KMS-11 (cell line): ENCODE measurements at regions not wholly inside any gene's neighbourhood (a gene's known extent, or its start where the extent isn't known, plus 50 kb on each side); places are given as distances from the start of the nearest gene placed in this dataset.

ENCODE experiments used
- H2AFZ ChIP-seq: fragments of 200-600 bp; sonication (generic); 2 replicates; pipeline ENCODE4 v1.6.1; 2016; ENCODE audit warnings: antibody characterized with exemption, mixed run types, low read depth
- H3K27ac ChIP-seq: fragments of 200-600 bp; sonication (generic); 2 replicates; pipeline ENCODE4 v1.6.1; 2016; ENCODE audit warnings: mild to moderate bottlenecking, mixed run types
- H3K27me3 ChIP-seq: fragments of 200-600 bp; sonication (generic); 2 replicates; pipeline ENCODE4 v1.6.1; 2017; ENCODE audit warnings: mild to moderate bottlenecking, low read depth, mixed run types, moderate library complexity; ENCODE audit not compliant: insufficient read depth
- H3K36me3 ChIP-seq: fragments of 200-600 bp; sonication (generic); 2 replicates; pipeline ENCODE4 v1.6.1; 2017; ENCODE audit warnings: mild to moderate bottlenecking, mixed run types; ENCODE audit not compliant: insufficient read depth
- H3K4me1 ChIP-seq: fragments of 200-600 bp; sonication (generic); 2 replicates; pipeline ENCODE4 v1.6.1; 2016; ENCODE audit warnings: mild to moderate bottlenecking, low read depth, mixed run types; ENCODE audit not compliant: poor library complexity, severe bottlenecking
- H3K4me2 ChIP-seq: fragments of 200-600 bp; sonication (generic); 2 replicates; pipeline ENCODE4 v1.7.0; 2016; ENCODE audit warnings: mild to moderate bottlenecking, mixed run types
- H3K4me3 ChIP-seq: fragments of 200-600 bp; sonication (generic); IDR thresholded peaks from 2 replicates; pipeline ENCODE4 v1.6.1; 2017; ENCODE audit warnings: low read depth, low read length, mixed read lengths; ENCODE audit not compliant: insufficient read depth
- H3K79me2 ChIP-seq: fragments of 200-600 bp; sonication (generic); 2 replicates; pipeline ENCODE4 v1.6.1; 2016; ENCODE audit warnings: low read depth, mixed run types; ENCODE audit not compliant: insufficient read depth
- H3K9ac ChIP-seq: fragments of 200-600 bp; sonication (generic); 2 replicates; pipeline ENCODE4 v1.6.1; 2016; ENCODE audit warnings: mild to moderate bottlenecking, mixed run types
- H4K20me1 ChIP-seq: fragments of 200-600 bp; sonication (generic); 2 replicates; pipeline ENCODE4 v1.6.1; 2016; ENCODE audit warnings: mild to moderate bottlenecking, mixed run types; ENCODE audit not compliant: insufficient read depth
- TF ChIP-seq, protein P1 (sequence below): fragments of 200-600 bp; sonication (generic); conservative IDR thresholded peaks from 2 replicates; pipeline ENCODE4 v1.6.1; 2017; ENCODE audit warnings: low read depth, mild to moderate bottlenecking, antibody characterized with exemption, low read length, moderate library complexity, mixed read lengths

DNA sequence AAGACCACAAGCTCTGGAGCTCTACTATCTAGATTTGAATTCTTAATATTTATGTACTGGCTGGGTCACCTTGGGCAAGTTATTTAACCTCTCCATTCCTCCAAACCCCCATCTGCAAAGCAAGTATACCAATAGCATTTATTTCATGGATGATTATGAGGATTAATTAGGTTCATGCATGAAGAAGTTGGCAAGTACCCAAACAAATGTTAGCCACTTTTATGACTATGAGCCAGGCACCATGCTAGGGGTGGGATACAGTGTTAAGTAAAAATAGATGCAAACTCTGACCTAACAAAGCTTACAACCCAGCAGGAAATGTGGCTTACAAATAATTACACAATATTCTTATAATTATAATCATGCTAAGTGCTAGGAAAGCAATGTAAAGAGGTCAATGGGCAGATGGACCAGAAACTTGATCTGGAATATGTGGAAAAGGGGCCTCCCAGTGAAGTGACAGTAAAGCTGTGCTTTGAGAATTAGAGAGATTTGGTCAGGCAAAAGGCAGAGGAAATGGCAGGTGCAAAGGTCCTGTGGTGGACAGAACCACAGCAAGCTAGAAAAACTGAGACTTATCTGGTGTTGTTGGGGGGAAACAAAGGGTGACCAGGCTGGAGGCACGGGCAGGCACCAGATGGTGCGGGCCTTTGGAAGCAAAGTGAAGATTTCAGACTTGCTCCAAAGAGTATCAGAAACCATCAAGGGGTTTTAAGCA, 525.2 kb upstream of the TRPC7 start:
- TF ChIP-seq, protein P1, sequence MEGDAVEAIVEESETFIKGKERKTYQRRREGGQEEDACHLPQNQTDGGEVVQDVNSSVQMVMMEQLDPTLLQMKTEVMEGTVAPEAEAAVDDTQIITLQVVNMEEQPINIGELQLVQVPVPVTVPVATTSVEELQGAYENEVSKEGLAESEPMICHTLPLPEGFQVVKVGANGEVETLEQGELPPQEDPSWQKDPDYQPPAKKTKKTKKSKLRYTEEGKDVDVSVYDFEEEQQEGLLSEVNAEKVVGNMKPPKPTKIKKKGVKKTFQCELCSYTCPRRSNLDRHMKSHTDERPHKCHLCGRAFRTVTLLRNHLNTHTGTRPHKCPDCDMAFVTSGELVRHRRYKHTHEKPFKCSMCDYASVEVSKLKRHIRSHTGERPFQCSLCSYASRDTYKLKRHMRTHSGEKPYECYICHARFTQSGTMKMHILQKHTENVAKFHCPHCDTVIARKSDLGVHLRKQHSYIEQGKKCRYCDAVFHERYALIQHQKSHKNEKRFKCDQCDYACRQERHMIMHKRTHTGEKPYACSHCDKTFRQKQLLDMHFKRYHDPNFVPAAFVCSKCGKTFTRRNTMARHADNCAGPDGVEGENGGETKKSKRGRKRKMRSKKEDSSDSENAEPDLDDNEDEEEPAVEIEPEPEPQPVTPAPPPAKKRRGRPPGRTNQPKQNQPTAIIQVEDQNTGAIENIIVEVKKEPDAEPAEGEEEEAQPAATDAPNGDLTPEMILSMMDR: no peak
- H3K4me1 ChIP-seq: peaks cover 14% of the 10 kb centered on the region

DNA sequence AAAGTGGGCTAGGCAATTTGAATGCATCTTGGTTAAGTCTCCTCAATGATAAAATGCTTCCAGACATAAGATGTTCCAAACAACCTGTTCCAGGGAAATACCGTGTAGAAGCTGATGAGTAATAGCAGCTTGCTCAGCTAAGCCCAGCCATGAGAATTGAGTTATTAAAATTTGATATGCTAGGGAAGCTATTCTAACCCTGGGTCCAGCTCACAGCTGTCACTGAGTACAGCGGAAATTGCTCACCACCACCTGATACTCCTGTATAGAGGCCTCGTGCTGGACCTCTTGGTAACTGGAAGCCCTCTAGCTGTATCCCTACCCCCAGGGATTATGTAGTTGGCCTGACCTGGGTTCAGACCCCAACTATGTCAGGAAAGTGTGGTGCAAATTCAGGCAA, 521.3 kb upstream of the TRPC7 start:
- Histone ChIP-seq H3K4me1 (no peaks in the 10 kb centered on the region), H3K4me2 (no peak overlapping the region), H4K20me1 (no peaks in the 10 kb centered on the region), H3K36me3 (no peaks in the 10 kb centered on the region), H3K27ac (no peak overlapping the region), H2AFZ (no peak overlapping the region), H3K27me3 (no peaks in the 10 kb centered on the region), H3K9ac (no peak overlapping the region), H3K4me3 (no peak overlapping the region), H3K79me2 (no peaks in the 10 kb centered on the region)
- TF ChIP-seq, protein P1: no peak

More for the DNA sequence above, 525.2 kb upstream of the TRPC7 start:
- H3K36me3 ChIP-seq: no peaks in the 10 kb centered on the region
- H4K20me1 ChIP-seq: no peaks in the 10 kb centered on the region
- H3K27ac ChIP-seq: no peak overlapping the region
- H3K4me2 ChIP-seq: no peak overlapping the region
- H3K4me3 ChIP-seq: no peak overlapping the region
- H3K27me3 ChIP-seq: no peaks in the 10 kb centered on the region
- no peak overlapping the region for H2AFZ ChIP-seq
- no peaks in the 10 kb centered on the region for H3K79me2 ChIP-seq
- no peak overlapping the region for H3K9ac ChIP-seq

DNA sequence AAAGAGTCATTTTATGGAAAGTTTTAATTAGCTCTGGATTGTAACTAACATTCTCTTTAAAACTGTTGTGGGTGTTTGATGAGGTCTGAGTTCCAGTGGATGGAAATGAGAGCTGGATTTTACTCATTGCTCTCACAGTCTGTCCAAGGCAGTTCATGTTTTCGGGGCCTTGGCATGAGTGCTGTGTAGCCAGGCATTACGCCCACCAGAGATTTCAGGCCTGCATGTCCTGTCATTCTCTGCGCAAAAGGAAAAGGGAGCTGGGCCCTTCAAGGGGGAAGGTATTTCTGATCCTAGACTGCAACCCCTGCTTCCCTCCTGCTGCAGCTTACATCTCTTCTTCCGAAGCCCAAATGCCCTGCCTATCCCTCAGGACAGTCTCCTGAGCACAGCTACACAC, 499.6 kb upstream of the TRPC7 start:
- TF ChIP-seq, protein P1: no peak
- Histone ChIP-seq H3K4me1 (no peaks in the 10 kb centered on the region), H3K4me2 (no peak overlapping the region), H3K9ac (no peak overlapping the region), H3K27me3 (no peaks in the 10 kb centered on the region), H2AFZ (no peak overlapping the region), H3K27ac (no peak overlapping the region), H3K79me2 (no peaks in the 10 kb centered on the region), H3K4me3 (no peak overlapping the region), H4K20me1 (no peaks in the 10 kb centered on the region), H3K36me3 (no peaks in the 10 kb centered on the region)

DNA sequence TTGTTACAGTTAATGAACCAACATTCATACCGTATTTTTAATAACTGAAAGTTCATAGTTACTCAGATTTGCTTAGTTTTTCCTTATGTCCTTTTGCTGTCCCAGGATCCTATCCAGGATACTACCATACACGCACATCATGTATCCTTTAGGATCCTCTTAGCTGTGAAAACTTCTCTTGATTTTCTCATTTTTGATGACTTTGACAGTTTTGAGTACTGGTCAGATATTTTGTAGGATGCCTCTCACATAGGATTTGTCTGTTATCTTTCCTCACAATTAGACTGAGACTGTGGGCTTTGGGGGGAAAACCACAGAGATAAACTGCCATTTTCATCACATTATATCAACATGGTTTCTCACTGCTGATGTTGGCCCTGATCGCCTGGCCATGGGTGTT, 491.3 kb upstream of the TRPC7 start:
- Histone ChIP-seq H3K4me2 (no peak overlapping the region), H3K4me3 (no peak overlapping the region), H4K20me1 (no peaks in the 10 kb centered on the region), H3K27ac (no peak overlapping the region), H3K79me2 (no peaks in the 10 kb centered on the region), H3K9ac (no peak overlapping the region), H3K27me3 (no peaks in the 10 kb centered on the region), H3K4me1 (no peaks in the 10 kb centered on the region), H3K36me3 (no peaks in the 10 kb centered on the region), H2AFZ (no peak overlapping the region)
- TF ChIP-seq, protein P1: no peak
